ENCODE measurements at regions not wholly inside any gene's neighbourhood (a gene's known extent, or its start where the extent isn't known, plus 50 kb on each side); places are given as distances from the start of the nearest gene placed in this dataset.

- no peak for TF ChIP-seq POLR2A (IDR thresholded peaks at IDR 0.05)
- TF ChIP-seq, protein P1, sequence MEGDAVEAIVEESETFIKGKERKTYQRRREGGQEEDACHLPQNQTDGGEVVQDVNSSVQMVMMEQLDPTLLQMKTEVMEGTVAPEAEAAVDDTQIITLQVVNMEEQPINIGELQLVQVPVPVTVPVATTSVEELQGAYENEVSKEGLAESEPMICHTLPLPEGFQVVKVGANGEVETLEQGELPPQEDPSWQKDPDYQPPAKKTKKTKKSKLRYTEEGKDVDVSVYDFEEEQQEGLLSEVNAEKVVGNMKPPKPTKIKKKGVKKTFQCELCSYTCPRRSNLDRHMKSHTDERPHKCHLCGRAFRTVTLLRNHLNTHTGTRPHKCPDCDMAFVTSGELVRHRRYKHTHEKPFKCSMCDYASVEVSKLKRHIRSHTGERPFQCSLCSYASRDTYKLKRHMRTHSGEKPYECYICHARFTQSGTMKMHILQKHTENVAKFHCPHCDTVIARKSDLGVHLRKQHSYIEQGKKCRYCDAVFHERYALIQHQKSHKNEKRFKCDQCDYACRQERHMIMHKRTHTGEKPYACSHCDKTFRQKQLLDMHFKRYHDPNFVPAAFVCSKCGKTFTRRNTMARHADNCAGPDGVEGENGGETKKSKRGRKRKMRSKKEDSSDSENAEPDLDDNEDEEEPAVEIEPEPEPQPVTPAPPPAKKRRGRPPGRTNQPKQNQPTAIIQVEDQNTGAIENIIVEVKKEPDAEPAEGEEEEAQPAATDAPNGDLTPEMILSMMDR (IDR thresholded peaks at IDR 0.05) = no peak
Observed at GRCh38 chr7:131105294-131105798, 222.3 kb upstream of the MKLN1 start.

All from Peyer's patch (tissue), 4 donors.